ENCODE measurements at regions not wholly inside any gene's neighbourhood (a gene's known extent, or its start where the extent isn't known, plus 50 kb on each side); places are given as distances from the start of the nearest gene placed in this dataset.

DNA sequence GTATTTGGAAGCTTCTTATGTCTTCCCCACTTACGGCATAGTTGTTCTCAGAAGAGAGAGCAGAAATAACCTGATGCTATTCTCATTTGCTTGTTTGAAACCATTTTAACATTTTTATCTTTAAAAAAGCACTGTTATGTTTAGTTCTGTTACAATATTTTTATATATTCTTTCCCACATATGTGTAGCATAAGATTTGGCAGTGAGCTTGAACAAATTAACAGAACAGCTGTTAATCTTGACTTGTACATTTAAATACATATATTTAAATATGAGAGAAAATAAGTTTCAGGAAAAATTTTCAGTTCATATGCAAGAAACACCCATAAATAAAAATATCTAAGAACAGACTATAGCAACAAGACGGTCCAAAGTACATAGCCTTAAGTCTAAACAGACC, 431.7 kb upstream of the IRAK1BP1 start:
- Histone ChIP-seq H3K36me3 (ENCODE audit: control insufficient read depth, insufficient read depth, low read length) (no peaks in the 10 kb centered on the region), H3K27me3 (replicated peaks; ENCODE audit: control insufficient read depth, insufficient read depth, low read length) (no peaks in the 10 kb centered on the region), H3K4me3 (replicated peaks; ENCODE audit: low read depth, low read length) (no peak overlapping the region)
- TF ChIP-seq, protein P1, sequence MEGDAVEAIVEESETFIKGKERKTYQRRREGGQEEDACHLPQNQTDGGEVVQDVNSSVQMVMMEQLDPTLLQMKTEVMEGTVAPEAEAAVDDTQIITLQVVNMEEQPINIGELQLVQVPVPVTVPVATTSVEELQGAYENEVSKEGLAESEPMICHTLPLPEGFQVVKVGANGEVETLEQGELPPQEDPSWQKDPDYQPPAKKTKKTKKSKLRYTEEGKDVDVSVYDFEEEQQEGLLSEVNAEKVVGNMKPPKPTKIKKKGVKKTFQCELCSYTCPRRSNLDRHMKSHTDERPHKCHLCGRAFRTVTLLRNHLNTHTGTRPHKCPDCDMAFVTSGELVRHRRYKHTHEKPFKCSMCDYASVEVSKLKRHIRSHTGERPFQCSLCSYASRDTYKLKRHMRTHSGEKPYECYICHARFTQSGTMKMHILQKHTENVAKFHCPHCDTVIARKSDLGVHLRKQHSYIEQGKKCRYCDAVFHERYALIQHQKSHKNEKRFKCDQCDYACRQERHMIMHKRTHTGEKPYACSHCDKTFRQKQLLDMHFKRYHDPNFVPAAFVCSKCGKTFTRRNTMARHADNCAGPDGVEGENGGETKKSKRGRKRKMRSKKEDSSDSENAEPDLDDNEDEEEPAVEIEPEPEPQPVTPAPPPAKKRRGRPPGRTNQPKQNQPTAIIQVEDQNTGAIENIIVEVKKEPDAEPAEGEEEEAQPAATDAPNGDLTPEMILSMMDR (IDR thresholded peaks at IDR 0.05; ENCODE audit: insufficient read depth, low read length, poor library complexity, severe bottlenecking): no peak
- DNase-seq (ENCODE audit: extremely low read depth, insufficient read length): no peak

DNA sequence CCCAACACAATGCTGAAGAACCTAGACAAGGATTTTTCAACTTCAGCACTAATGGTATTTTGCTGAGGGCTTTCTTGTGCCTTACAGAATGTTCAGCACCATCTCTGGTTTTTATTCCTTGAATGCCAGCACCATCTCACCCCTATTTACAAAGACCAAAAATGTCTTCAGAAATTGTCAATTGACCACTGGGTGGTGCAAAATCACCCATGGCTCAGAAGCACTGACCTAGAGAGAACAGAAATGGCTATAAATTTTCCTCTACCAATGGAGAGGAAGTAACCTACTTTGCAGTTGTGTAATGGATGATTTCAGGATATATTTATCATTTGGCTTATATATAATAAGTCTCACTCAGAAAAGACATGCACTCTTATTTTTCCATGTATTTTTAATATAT, 431.0 kb upstream of the IRAK1BP1 start:
- Histone ChIP-seq H3K36me3 (ENCODE audit: control insufficient read depth, insufficient read depth, low read length) (no peaks in the 10 kb centered on the region), H3K27me3 (replicated peaks; ENCODE audit: control insufficient read depth, insufficient read depth, low read length) (no peaks in the 10 kb centered on the region), H3K4me3 (replicated peaks; ENCODE audit: low read depth, low read length) (no peak overlapping the region)
- TF ChIP-seq, protein P1 (IDR thresholded peaks at IDR 0.05; ENCODE audit: insufficient read depth, low read length, poor library complexity, severe bottlenecking): peak; percentile 13
- no peak for DNase-seq (ENCODE audit: extremely low read depth, insufficient read length)

DNA sequence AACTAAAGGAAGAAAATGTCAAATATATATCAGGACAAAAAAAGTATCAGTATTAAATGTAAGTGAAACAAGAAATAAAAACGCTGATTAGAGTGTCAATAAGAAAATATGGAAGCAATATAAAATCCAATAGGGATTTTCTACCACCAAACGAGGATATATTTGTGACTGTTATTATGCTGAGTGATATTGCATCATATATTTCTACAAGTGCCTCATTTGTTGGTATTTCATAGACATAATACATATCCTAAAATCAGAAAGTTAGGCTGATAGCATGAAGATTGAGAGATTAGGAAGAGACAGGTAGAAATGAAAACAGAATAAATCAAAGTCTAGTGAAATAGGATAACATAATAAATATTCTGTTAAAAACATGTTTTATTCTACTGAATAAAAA, 429.2 kb upstream of the IRAK1BP1 start:
- no peak overlapping the region for H3K4me3 ChIP-seq (replicated peaks; ENCODE audit: low read depth, low read length)
- H3K36me3 ChIP-seq (ENCODE audit: control insufficient read depth, insufficient read depth, low read length): no peaks in the 10 kb centered on the region
- TF ChIP-seq, protein P1 (IDR thresholded peaks at IDR 0.05; ENCODE audit: insufficient read depth, low read length, poor library complexity, severe bottlenecking): no peak
- DNase-seq (ENCODE audit: extremely low read depth, insufficient read length): no peak
- no peaks in the 10 kb centered on the region for H3K27me3 ChIP-seq (replicated peaks; ENCODE audit: control insufficient read depth, insufficient read depth, low read length)

DNA sequence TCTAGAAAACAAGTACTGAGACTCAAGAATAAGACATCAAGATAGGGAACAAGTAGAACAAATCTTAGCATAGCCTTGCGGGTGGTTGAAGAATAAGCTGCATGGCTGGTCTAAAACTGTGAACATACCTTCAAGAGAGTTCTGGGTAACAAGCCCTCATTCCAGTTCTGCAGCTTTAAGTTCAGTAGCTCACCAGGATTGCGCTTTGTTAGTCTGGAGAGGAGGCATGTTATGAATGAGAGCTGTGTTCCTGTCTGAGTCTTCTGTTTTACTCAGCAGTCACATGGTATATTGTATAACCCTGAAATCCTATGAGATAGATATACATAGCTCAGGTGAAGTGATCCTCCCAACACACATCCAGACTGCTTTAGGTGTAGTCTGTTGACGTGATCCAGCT, 406.6 kb upstream of the IRAK1BP1 start:
- H3K4me3 ChIP-seq (replicated peaks; ENCODE audit: low read depth, low read length): no peak overlapping the region
- no peak for DNase-seq (ENCODE audit: extremely low read depth, insufficient read length)
- H3K27me3 ChIP-seq (replicated peaks; ENCODE audit: control insufficient read depth, insufficient read depth, low read length): no peaks in the 10 kb centered on the region
- H3K36me3 ChIP-seq (ENCODE audit: control insufficient read depth, insufficient read depth, low read length): no peaks in the 10 kb centered on the region
- TF ChIP-seq, protein P1 (IDR thresholded peaks at IDR 0.05; ENCODE audit: insufficient read depth, low read length, poor library complexity, severe bottlenecking): no peak

DNA sequence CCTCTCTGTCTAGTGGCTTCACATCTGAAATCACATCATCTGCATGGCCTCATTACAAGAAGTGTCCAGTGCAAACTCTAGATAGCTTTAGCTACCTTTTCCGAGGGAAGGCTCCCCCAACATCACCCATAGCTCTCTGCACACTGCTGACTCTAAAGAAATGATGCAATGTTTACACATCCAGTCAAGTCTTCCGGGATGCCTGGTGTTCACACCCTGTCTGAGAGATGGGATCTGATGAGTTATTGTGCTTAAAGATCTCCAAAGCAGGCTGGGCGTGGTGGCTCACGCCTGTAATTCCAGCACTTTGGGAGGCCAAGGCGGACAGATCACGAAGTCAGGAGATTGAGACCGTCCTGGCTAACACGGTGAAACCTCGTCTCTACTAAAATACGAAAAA, 404.6 kb upstream of the IRAK1BP1 start:
- no peak for DNase-seq (ENCODE audit: extremely low read depth, insufficient read length)
- no peaks in the 10 kb centered on the region for H3K36me3 ChIP-seq (ENCODE audit: control insufficient read depth, insufficient read depth, low read length)
- no peak overlapping the region for H3K4me3 ChIP-seq (replicated peaks; ENCODE audit: low read depth, low read length)
- H3K27me3 ChIP-seq (replicated peaks; ENCODE audit: control insufficient read depth, insufficient read depth, low read length): no peaks in the 10 kb centered on the region
- TF ChIP-seq, protein P1 (IDR thresholded peaks at IDR 0.05; ENCODE audit: insufficient read depth, low read length, poor library complexity, severe bottlenecking): no peak

DNA sequence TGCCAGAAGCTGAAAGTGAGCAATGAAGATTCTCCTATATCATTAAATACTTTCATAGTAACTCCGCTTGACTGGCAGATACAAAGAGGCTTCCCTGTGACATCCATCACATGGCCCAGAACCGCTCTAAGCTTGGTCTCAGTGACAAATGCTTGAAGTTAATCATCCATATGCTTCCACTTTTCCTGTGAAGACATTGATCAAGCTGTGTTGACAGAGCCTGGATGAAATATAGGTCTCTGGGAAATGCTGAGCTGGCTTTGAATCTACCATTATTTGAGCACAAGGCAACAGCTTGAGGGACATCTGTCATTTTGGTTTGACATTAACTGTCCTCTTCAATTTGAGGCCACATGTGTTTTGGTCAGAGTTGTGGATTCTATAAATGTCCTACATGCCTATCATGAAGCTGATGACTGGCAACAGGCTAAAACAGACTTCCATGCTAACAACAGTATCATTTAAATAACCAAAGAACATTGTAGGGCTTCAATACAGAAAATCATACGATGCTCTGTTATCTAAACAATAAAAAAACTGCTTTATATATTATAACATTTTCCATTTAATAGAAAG, 402.2 kb upstream of the IRAK1BP1 start:
- DNase-seq (ENCODE audit: extremely low read depth, insufficient read length): no peak
- Histone ChIP-seq H3K36me3 (ENCODE audit: control insufficient read depth, insufficient read depth, low read length) (no peaks in the 10 kb centered on the region), H3K4me3 (replicated peaks; ENCODE audit: low read depth, low read length) (no peak overlapping the region), H3K27me3 (replicated peaks; ENCODE audit: control insufficient read depth, insufficient read depth, low read length) (no peaks in the 10 kb centered on the region)
- TF ChIP-seq, protein P1 (IDR thresholded peaks at IDR 0.05; ENCODE audit: insufficient read depth, low read length, poor library complexity, severe bottlenecking): no peak

Data from GM06990 (cell line).